Sigmoid colon (tissue), 4 donors: ENCODE measurements at regions not wholly inside any gene's neighbourhood (a gene's known extent, or its start where the extent isn't known, plus 50 kb on each side); places are given as distances from the start of the nearest gene placed in this dataset.

Source experiments
- POLR2AphosphoS5 ChIP-seq, 4 donors: sonication (generic); formaldehyde crosslinking; IDR thresholded peaks; one replicate each; pipeline ENCODE4 v1.6.1; 2017; ENCODE audit warnings: antibody characterized with exemption in 4 of 4
- TF ChIP-seq, protein P1 (sequence below), 4 experiments: fragments of 450-650 bp in 3 of 4; fragments of 200-600 bp in 1 of 4; IDR thresholded peaks; one replicate each; pipeline ENCODE4 v1.5.1; 2016 to 2019; ENCODE audit warnings: antibody characterized with exemption in 4 of 4, mild to moderate bottlenecking in 3 of 4, moderate library complexity in 2 of 4

DNA sequence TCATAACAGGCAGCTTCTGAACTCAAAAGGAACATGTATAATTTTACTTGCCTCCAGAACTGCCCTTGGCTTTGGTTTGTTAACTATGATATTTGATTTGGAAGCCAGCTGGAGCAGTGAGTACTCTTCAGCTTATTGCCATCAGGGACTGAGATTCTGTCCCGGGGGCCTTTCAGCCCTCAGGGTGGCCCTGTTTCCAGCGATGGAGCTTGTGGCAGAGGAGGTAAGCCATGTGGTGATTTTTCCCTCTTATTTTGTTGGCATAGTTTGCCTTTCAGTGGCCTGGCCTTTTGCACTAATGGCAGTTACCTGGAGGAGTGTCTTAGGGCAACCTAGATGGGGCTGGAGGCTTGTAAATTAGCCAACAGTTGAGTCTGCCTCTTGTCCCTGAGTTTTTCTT, 1955.0 kb upstream of the LRRTM1 start:
- TF ChIP-seq, protein P1, sequence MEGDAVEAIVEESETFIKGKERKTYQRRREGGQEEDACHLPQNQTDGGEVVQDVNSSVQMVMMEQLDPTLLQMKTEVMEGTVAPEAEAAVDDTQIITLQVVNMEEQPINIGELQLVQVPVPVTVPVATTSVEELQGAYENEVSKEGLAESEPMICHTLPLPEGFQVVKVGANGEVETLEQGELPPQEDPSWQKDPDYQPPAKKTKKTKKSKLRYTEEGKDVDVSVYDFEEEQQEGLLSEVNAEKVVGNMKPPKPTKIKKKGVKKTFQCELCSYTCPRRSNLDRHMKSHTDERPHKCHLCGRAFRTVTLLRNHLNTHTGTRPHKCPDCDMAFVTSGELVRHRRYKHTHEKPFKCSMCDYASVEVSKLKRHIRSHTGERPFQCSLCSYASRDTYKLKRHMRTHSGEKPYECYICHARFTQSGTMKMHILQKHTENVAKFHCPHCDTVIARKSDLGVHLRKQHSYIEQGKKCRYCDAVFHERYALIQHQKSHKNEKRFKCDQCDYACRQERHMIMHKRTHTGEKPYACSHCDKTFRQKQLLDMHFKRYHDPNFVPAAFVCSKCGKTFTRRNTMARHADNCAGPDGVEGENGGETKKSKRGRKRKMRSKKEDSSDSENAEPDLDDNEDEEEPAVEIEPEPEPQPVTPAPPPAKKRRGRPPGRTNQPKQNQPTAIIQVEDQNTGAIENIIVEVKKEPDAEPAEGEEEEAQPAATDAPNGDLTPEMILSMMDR (IDR thresholded peaks at IDR 0.05): no peak
- no peak for TF ChIP-seq POLR2AphosphoS5 (IDR thresholded peaks at IDR 0.05)
